Liver (tissue), 8 donors: ENCODE measurements at regions not wholly inside any gene's neighbourhood (a gene's known extent, or its start where the extent isn't known, plus 50 kb on each side); places are given as distances from the start of the nearest gene placed in this dataset.

ENCODE experiments used
- DNase-seq: peaks from one replicate; pipeline ENCODE4 v3.0.0-alpha.2; 2017; ENCODE audit warnings: low spot score
- H3K27ac ChIP-seq, 2 donors: one replicate each; pipeline ENCODE4 v1.7.0; 2013; ENCODE audit warnings: inconsistent platforms in 2 of 2, low read length in 2 of 2, control low read depth in 1 of 2, low read depth in 1 of 2, mild to moderate bottlenecking in 1 of 2
- H3K27me3 ChIP-seq, 4 donors: one replicate each; pipeline versions ENCODE4 v1.6.1 to v1.7.0; 2013; ENCODE audit warnings: low read length in 3 of 4, inconsistent platforms in 1 of 4, mild to moderate bottlenecking in 1 of 4, moderate library complexity in 1 of 4; ENCODE audit not compliant: control insufficient read depth in 4 of 4, insufficient read depth in 4 of 4
- H3K36me3 ChIP-seq, 4 donors: one replicate each; pipeline versions ENCODE4 v1.6.1 to v1.7.0; 2013; ENCODE audit warnings: low read length in 3 of 4, mild to moderate bottlenecking in 3 of 4, low read depth in 1 of 4, moderate library complexity in 1 of 4; ENCODE audit not compliant: control insufficient read depth in 4 of 4, insufficient read depth in 3 of 4
- H3K4me1 ChIP-seq, 4 donors: one replicate each; pipeline versions ENCODE4 v1.6.1 to v1.7.0; 2013; ENCODE audit warnings: low read length in 3 of 4, mild to moderate bottlenecking in 3 of 4, moderate library complexity in 1 of 4; ENCODE audit not compliant: control insufficient read depth in 4 of 4, insufficient read depth in 4 of 4
- H3K4me3 ChIP-seq, 3 donors: one replicate each; pipeline versions ENCODE4 v1.6.1 to v1.7.0; 2013; ENCODE audit warnings: low read length in 3 of 3, control low read depth in 1 of 3, low read depth in 1 of 3, mild to moderate bottlenecking in 1 of 3
- H3K9ac ChIP-seq, 2 donors: one replicate each; pipeline ENCODE4 v1.7.0; 2013; ENCODE audit warnings: low read length in 2 of 2, mild to moderate bottlenecking in 2 of 2, moderate library complexity in 2 of 2, control low read depth in 1 of 2, low read depth in 1 of 2
- H3K9me3 ChIP-seq, 4 donors: one replicate each; pipeline versions ENCODE4 v1.6.1 to v1.7.0; 2013; ENCODE audit warnings: low read length in 3 of 4; ENCODE audit not compliant: control insufficient read depth in 4 of 4
- ATF3 ChIP-seq: IDR thresholded peaks from 2 replicates; pipeline ENCODE4 v1.6.1; 2016; ENCODE audit warnings: antibody characterized with exemption
- CTCF ChIP-seq: fragments of 150-350 bp; IDR thresholded peaks from 2 replicates; pipeline ENCODE4 v1.5.1; 2017; ENCODE audit warnings: improper control_type of control experiment, low read depth, low read length; ENCODE audit not compliant: missing input control
- EGR1 ChIP-seq, 2 donors: IDR thresholded peaks; 2 replicates each; pipeline ENCODE4 v1.6.1; 2016 to 2018; ENCODE audit warnings: antibody characterized with exemption in 2 of 2, low read depth in 2 of 2
- FOXA1 ChIP-seq: IDR thresholded peaks from 2 replicates; pipeline ENCODE4 v1.6.1; 2016; ENCODE audit warnings: antibody characterized with exemption
- FOXA2 ChIP-seq: IDR thresholded peaks from 2 replicates; pipeline ENCODE4 v1.6.1; 2016; ENCODE audit warnings: antibody characterized with exemption
- JUND ChIP-seq, 2 donors: IDR thresholded peaks; 2 replicates each; pipeline ENCODE4 v1.6.1; 2016; ENCODE audit warnings: antibody characterized with exemption in 2 of 2
- MAX ChIP-seq: IDR thresholded peaks from 2 replicates; pipeline ENCODE4 v1.6.1; 2016; ENCODE audit warnings: antibody characterized with exemption
- NR2F2 ChIP-seq: IDR thresholded peaks from 2 replicates; pipeline ENCODE4 v1.6.1; 2016; ENCODE audit warnings: antibody characterized with exemption
- RAD21 ChIP-seq, 2 donors: IDR thresholded peaks; 2 replicates each; pipeline ENCODE4 v1.6.1; 2016; ENCODE audit warnings: antibody characterized with exemption in 2 of 2, mild to moderate bottlenecking in 2 of 2
- RXRA ChIP-seq, 2 donors: IDR thresholded peaks; 2 replicates each; pipeline ENCODE4 v1.6.1; 2017 to 2018; ENCODE audit warnings: antibody characterized with exemption in 2 of 2, mild to moderate bottlenecking in 1 of 2
- SP1 ChIP-seq: IDR thresholded peaks from 2 replicates; pipeline ENCODE4 v1.6.1; 2018; ENCODE audit warnings: antibody characterized with exemption, mild to moderate bottlenecking
- TAF1 ChIP-seq: conservative IDR thresholded peaks from 2 replicates; pipeline ENCODE4 v1.6.1; 2016; ENCODE audit warnings: antibody characterized with exemption, mild to moderate bottlenecking
- ZBTB33 ChIP-seq: IDR thresholded peaks from 2 replicates; pipeline ENCODE4 v1.6.1; 2016; ENCODE audit warnings: antibody characterized with exemption
- WGBS: extraction: QIAGEN DNeasy Blood & Tissue Kit; methylation state at CpG from one replicate; pipeline ENCODE4 v1.1.7; 2013; 5-methylcytosine and 5-hydroxymethylcytosine counted together
- TF ChIP-seq, protein P1 (sequence below): IDR thresholded peaks from 2 replicates; pipeline ENCODE4 v1.6.1; 2016; ENCODE audit warnings: antibody characterized with exemption, mild to moderate bottlenecking
- donor health status: healthy.
- donor health status: healthy.
- donor health status: healthy.
- donor health status: healthy.
- donor health status: healthy.

DNA sequence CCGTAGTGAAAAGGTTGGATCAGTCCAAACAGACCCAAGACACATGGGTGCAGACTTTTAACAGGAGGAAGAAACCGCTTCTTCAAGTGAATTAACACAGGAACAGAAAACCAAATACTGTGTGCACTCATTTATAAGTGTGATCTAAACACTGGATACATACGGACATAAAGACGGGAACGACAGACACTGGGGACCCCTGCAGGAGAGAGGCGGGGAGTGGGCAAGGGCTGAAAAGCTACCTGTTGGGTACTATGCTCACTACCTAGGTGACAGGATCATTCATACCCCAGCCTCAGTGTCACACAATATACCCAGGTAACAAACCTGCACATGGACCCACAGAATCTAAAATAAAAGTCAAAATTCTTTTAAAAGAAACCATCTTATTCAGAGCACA, 326.0 kb upstream of the NOCT start:
- Histone ChIP-seq H3K36me3 (no peaks in the 10 kb centered on the region), H3K9me3 (no peaks in the 10 kb centered on the region), H3K4me3 (no peak overlapping the region), H3K4me1 (no peaks in the 10 kb centered on the region), H3K9ac (no peak overlapping the region), H3K27me3 (no peaks in the 10 kb centered on the region), H3K27ac (no peak overlapping the region)
- no peak for DNase-seq
- TF ChIP-seq RXRA (IDR thresholded peaks at IDR 0.05): no peak
- WGBS: 90% methylated on average over 6 of the region's 6 CpGs

DNA sequence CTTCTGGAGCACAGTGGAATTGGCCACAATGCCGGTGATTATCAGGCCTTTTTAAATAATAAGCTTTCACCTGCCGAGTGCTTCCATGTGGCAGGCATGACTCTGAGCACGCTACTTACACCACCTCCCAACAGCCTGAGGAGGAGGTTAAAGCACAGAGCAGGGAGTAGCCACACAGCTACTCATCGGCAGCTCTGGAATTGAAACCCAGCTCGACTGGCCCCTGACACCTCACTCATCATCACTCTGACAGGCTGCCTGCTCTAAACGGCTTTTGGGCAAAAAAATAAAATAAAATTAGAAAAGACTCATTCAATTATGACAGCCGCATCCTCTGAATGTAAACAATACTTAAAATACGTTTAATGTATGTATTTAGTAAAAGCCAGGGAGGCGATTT, 326.4 kb upstream of the NOCT start:
- 79% methylated on average over 9 of the region's 9 CpGs for WGBS
- no peak overlapping the region for H3K27ac ChIP-seq

More for the DNA sequence above, 326.4 kb upstream of the NOCT start:
- Histone ChIP-seq H3K4me1 (no peaks in the 10 kb centered on the region), H3K9ac (no peak overlapping the region), H3K27me3 (no peaks in the 10 kb centered on the region), H3K4me3 (no peak overlapping the region), H3K36me3 (no peaks in the 10 kb centered on the region), H3K9me3 (no peaks in the 10 kb centered on the region)
- TF ChIP-seq FOXA1 (no peak), EGR1 (IDR thresholded peaks at IDR 0.05; ENCODE audit: low read depth in 2 of 2) (no peak), SP1 (no peak), ATF3 (no peak), MAX (no peak), JUND (IDR thresholded peaks at IDR 0.05) (no peak), TAF1 (no peak), RXRA (IDR thresholded peaks at IDR 0.05) (no peak), RAD21 (IDR thresholded peaks at IDR 0.05) (no peak), ZBTB33 (no peak), NR2F2 (no peak), FOXA2 (no peak), CTCF (no peak)
- TF ChIP-seq, protein P1, sequence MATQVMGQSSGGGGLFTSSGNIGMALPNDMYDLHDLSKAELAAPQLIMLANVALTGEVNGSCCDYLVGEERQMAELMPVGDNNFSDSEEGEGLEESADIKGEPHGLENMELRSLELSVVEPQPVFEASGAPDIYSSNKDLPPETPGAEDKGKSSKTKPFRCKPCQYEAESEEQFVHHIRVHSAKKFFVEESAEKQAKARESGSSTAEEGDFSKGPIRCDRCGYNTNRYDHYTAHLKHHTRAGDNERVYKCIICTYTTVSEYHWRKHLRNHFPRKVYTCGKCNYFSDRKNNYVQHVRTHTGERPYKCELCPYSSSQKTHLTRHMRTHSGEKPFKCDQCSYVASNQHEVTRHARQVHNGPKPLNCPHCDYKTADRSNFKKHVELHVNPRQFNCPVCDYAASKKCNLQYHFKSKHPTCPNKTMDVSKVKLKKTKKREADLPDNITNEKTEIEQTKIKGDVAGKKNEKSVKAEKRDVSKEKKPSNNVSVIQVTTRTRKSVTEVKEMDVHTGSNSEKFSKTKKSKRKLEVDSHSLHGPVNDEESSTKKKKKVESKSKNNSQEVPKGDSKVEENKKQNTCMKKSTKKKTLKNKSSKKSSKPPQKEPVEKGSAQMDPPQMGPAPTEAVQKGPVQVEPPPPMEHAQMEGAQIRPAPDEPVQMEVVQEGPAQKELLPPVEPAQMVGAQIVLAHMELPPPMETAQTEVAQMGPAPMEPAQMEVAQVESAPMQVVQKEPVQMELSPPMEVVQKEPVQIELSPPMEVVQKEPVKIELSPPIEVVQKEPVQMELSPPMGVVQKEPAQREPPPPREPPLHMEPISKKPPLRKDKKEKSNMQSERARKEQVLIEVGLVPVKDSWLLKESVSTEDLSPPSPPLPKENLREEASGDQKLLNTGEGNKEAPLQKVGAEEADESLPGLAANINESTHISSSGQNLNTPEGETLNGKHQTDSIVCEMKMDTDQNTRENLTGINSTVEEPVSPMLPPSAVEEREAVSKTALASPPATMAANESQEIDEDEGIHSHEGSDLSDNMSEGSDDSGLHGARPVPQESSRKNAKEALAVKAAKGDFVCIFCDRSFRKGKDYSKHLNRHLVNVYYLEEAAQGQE: no peak
- DNase-seq: no peak
